Activated CD8-positive, alpha-beta T cell treated with anti-CD3 and anti-CD28 coated beads for 36 hours (primary cell): ENCODE measurements at regions not wholly inside any gene's neighbourhood (a gene's known extent, or its start where the extent isn't known, plus 50 kb on each side); places are given as distances from the start of the nearest gene placed in this dataset.
A peak's percentile ranks its signal among the peaks of the same experiment; 100 is the strongest.

ENCODE experiments used
- ATAC-seq: fragments of 200-7000 bp; cut with Tn5 transposase; one replicate; pipeline ENCODE4 v1.10.0; 2021; ENCODE audit warnings: mild to moderate bottlenecking, moderate library complexity
- CTCF ChIA-PET: fragments of 350-600 bp; sonication (Branson Sonifier 250); formaldehyde crosslinking; loops from one replicate; lab custom pipeline; 2021; ENCODE audit warnings: antibody characterized with exemption; lab: Charles Lee
- POLR2A ChIA-PET: fragments of 350-600 bp; sonication (Branson Sonifier 250); formaldehyde crosslinking; loops from one replicate; lab custom pipeline; 2021; ENCODE audit warnings: antibody characterized with exemption; lab: Charles Lee
- DNase-seq: peaks from one replicate; pipeline ENCODE4 v3.0.0-alpha.2; 2020
- H3K27ac Mint-ChIP-seq: one replicate; pipeline ENCODE4 v1.8.0; 2021; ENCODE audit warnings: mild to moderate bottlenecking, mixed read lengths
- H3K27me3 Mint-ChIP-seq: one replicate; pipeline ENCODE4 v1.8.0; 2021; ENCODE audit warnings: mixed read lengths
- H3K36me3 Mint-ChIP-seq: one replicate; pipeline ENCODE4 v1.8.0; 2021; ENCODE audit warnings: low read depth, mixed read lengths
- H3K4me1 Mint-ChIP-seq: one replicate; pipeline ENCODE4 v1.8.0; 2021; ENCODE audit warnings: low read depth, mixed read lengths
- H3K4me3 Mint-ChIP-seq: one replicate; pipeline ENCODE4 v1.8.0; 2021; ENCODE audit warnings: mild to moderate bottlenecking, moderate library complexity, mixed read lengths
- H3K9me3 Mint-ChIP-seq: one replicate; pipeline ENCODE4 v1.8.0; 2021; ENCODE audit warnings: mixed read lengths
- intact Hi-C: fragments of 100-400 bp; cut with micrococcal nuclease; formaldehyde crosslinking; loops from one replicate; pipeline ENCODE4 v1.10.0; 2022
- TF ChIP-seq, protein P1 (sequence below): fragments of 200-600 bp; IDR thresholded peaks from one replicate; pipeline ENCODE4 v1.8.0; 2022; ENCODE audit warnings: antibody characterized with exemption, mild to moderate bottlenecking

DNA sequence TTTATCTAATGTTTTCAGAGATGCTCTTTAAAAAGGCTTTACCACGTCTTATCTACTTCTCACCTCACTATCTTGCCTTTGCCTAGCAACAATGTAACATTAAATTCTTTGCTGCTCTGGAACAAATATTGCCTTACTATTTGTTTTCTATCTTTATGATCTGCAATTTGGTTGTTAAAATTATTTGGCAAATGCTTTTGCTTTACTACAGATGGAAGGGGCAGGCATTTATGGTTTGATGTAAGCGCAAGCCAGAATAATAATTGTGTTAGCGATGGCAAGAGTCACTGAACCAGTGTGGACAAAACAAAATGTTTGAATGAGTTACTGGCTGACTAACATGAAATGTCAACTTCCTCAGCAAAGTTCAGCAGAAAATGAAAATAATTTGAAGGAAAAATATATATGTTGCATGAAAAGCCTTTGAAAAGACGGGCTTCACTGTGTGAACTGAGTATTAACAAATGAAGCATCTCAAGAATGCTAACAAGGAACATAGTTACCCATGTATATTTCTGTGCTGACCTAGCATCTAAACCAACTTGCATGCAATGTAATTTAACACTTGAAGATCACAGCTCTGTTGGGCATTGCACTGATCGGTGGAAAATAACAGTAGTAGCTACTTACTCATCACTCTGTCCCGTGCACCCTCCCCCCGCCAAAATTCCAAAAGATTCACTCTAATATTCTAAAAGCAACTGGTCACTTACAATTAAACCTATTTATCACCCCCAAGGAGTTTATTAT is 454.0 kb upstream of the ARHGEF26 start:
- intact Hi-C loops = no loop called here
- H3K36me3 Mint-ChIP-seq = no peaks in the 10 kb centered on the region
- no peaks in the 10 kb centered on the region for H3K27me3 Mint-ChIP-seq
- ChIA-PET POLR2A (no interaction called here), CTCF (interaction anchor here (0.5 kb wide), 1 partner anchor 14 kb away, joined by 3 read pairs; no protein-coding TSS in a partner anchor)
- no peak for ATAC-seq
- no peak for DNase-seq
- H3K4me3 Mint-ChIP-seq = no peak overlapping the region
- TF ChIP-seq, protein P1, sequence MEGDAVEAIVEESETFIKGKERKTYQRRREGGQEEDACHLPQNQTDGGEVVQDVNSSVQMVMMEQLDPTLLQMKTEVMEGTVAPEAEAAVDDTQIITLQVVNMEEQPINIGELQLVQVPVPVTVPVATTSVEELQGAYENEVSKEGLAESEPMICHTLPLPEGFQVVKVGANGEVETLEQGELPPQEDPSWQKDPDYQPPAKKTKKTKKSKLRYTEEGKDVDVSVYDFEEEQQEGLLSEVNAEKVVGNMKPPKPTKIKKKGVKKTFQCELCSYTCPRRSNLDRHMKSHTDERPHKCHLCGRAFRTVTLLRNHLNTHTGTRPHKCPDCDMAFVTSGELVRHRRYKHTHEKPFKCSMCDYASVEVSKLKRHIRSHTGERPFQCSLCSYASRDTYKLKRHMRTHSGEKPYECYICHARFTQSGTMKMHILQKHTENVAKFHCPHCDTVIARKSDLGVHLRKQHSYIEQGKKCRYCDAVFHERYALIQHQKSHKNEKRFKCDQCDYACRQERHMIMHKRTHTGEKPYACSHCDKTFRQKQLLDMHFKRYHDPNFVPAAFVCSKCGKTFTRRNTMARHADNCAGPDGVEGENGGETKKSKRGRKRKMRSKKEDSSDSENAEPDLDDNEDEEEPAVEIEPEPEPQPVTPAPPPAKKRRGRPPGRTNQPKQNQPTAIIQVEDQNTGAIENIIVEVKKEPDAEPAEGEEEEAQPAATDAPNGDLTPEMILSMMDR = no peak
- H3K9me3 Mint-ChIP-seq = no peaks in the 10 kb centered on the region
- no peaks in the 10 kb centered on the region for H3K4me1 Mint-ChIP-seq
- no peak overlapping the region for H3K27ac Mint-ChIP-seq

DNA sequence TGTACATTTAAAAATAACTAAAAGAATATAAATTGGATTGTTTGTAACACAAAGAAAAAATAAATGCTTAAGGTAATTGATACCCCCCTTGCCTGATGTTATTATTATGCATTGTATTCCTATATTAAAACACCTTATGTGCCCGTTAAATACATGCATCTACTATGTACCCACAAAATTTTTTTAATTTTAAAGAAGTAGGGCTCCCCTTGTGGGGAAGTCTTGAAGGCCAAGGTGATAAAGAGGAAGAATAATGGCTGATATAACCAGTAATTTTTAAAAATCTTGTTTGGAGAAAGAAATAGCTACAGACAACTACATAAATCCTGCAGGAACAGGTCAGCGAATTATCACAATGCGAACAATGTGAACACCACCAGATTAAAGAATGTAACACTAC is 451.7 kb upstream of the ARHGEF26 start:
- intact Hi-C loops = no loop called here
- TF ChIP-seq, protein P1 = no peak
- ChIA-PET POLR2A (no interaction called here), CTCF (no interaction called here)
- Mint-ChIP-seq H3K36me3 (no peaks in the 10 kb centered on the region), H3K9me3 (no peaks in the 10 kb centered on the region), H3K4me1 (peaks cover 2% of the 10 kb centered on the region), H3K4me3 (no peak overlapping the region), H3K27me3 (no peaks in the 10 kb centered on the region), H3K27ac (no peak overlapping the region)
- DNase-seq = no peak
- no peak for ATAC-seq

DNA sequence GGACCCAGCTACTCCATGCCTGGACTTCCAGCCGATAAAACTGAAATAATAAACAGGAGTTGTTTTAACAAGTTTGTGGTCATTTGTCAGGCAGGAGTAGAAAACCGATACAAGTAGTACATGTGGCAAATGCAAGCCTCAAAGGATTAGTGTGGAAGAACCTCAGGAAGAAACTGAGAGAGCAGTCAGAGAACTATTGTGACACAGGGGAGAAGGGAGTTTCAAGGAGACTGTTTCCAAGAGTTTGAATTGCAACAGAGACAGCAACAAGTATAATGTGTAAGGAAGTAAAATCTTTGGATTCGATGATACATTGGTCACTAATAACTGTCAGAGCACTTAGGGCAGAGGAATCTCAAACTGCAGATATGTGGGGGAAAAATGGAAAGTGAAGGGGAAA is 450.6 kb upstream of the ARHGEF26 start:
- POLR2A ChIA-PET = no interaction called here
- TF ChIP-seq, protein P1 = no peak
- H3K36me3 Mint-ChIP-seq = no peaks in the 10 kb centered on the region
- H3K4me3 Mint-ChIP-seq = no peak overlapping the region
- H3K27me3 Mint-ChIP-seq = no peaks in the 10 kb centered on the region
- intact Hi-C loops = no loop called here
- H3K27ac Mint-ChIP-seq = no peak overlapping the region
- H3K9me3 Mint-ChIP-seq = no peaks in the 10 kb centered on the region
- ATAC-seq (no peak), DNase-seq (no peak)
- CTCF ChIA-PET = no interaction called here
- H3K4me1 Mint-ChIP-seq = peaks cover 2% of the 10 kb centered on the region

DNA sequence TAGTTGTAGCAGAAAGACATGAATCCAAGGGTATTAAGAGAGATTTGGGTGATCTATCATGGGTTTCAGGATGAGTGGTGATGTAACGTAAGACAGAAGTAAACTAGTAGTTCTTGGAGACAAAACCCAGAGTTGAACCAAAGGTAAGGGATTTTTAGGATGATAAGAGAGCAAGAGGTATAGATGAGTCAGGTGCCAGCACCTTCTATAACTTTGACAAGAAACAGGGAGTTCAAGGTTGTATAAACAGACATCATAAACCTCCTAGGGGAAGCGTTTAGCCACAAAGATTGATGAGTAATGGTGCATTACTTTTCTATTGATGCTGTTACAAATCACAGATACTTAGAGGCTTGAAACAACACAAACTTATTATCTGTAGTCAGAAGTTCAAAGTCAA is 447.3 kb upstream of the ARHGEF26 start:
- ATAC-seq (peak; percentile 47), DNase-seq (no peak)
- POLR2A ChIA-PET = no interaction called here
- H3K27me3 Mint-ChIP-seq = no peaks in the 10 kb centered on the region
- H3K9me3 Mint-ChIP-seq = no peaks in the 10 kb centered on the region
- no peaks in the 10 kb centered on the region for H3K36me3 Mint-ChIP-seq
- H3K27ac Mint-ChIP-seq = no peak overlapping the region
- TF ChIP-seq, protein P1 = no peak
- intact Hi-C loops = no loop called here
- no peak overlapping the region for H3K4me3 Mint-ChIP-seq
- CTCF ChIA-PET = no interaction called here
- peaks cover 2% of the 10 kb centered on the region for H3K4me1 Mint-ChIP-seq

DNA sequence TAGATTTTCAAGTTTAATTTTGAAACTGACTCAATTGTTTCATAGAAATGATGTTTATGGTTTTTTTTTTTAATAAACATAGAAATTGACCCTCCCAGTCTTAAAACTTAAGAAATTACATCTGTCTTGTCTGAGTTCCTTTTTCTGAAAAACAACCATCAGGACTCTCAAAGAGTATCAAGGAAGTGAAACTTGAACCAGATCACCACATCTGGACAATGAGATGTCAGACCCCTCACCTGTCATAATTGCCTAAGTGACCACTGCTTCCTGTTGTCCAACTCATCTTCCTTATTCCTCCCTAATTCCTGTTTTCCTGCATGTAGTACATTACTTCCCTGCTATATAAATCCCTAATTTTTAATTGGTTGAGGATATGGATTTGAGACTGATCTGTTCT is 441.5 kb upstream of the ARHGEF26 start:
- H3K36me3 Mint-ChIP-seq = no peaks in the 10 kb centered on the region
- H3K27me3 Mint-ChIP-seq = no peaks in the 10 kb centered on the region
- CTCF ChIA-PET = no interaction called here
- H3K4me3 Mint-ChIP-seq = no peak overlapping the region
- POLR2A ChIA-PET = no interaction called here
- H3K27ac Mint-ChIP-seq = no peak overlapping the region
- H3K9me3 Mint-ChIP-seq = peaks cover 11% of the 10 kb centered on the region
- DNase-seq (no peak), ATAC-seq (no peak)
- TF ChIP-seq, protein P1 = no peak
- peaks cover 11% of the 10 kb centered on the region for H3K4me1 Mint-ChIP-seq
- intact Hi-C loops = no loop called here
